ENCODE measurements at regions not wholly inside any gene's neighbourhood (a gene's known extent, or its start where the extent isn't known, plus 50 kb on each side); places are given as distances from the start of the nearest gene placed in this dataset.

DNA sequence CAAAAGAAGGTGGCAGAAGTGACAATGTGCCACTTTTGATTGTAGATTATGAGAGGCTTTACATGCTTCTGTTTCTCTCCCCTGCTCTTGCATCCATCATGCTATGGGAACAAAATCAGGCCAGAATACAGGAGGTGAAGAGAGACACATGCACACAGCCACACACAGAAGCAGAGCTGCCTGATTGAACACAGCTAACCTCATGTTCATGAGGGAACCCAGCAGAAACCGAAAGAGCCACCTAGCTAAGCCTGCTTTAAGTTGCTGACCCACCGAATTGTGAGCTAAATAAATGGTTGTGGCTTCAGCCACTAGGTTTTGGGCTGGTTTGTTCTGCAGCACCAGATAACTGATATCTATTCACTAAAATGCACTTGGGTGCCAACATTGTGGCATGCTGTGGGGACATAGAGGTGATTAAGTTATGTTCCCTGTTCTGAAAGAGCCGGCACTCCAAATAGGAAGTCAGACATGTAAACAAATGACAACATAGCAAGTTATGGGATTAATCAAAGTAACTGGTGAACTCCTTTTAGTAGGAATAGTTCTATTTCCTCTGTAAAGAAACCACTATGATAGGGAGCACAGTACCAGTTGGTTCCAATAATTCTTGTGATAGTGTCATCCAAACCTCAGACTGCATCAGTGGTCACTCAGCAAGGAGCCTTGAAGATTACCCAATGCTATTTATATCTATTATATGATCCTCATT, 93.6 kb upstream of the TNC start:
- TF ChIP-seq, protein P1, sequence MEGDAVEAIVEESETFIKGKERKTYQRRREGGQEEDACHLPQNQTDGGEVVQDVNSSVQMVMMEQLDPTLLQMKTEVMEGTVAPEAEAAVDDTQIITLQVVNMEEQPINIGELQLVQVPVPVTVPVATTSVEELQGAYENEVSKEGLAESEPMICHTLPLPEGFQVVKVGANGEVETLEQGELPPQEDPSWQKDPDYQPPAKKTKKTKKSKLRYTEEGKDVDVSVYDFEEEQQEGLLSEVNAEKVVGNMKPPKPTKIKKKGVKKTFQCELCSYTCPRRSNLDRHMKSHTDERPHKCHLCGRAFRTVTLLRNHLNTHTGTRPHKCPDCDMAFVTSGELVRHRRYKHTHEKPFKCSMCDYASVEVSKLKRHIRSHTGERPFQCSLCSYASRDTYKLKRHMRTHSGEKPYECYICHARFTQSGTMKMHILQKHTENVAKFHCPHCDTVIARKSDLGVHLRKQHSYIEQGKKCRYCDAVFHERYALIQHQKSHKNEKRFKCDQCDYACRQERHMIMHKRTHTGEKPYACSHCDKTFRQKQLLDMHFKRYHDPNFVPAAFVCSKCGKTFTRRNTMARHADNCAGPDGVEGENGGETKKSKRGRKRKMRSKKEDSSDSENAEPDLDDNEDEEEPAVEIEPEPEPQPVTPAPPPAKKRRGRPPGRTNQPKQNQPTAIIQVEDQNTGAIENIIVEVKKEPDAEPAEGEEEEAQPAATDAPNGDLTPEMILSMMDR (IDR thresholded peaks at IDR 0.05; ENCODE audit: insufficient read depth, low read length, missing control alignments), result no peak
- DNase-seq (ENCODE audit: low read depth, low spot score), result no peak
- ChIA-PET POLR2A (interaction anchor here (1.0 to 1.3 kb wide), 2 partner anchors 9 to 93 kb away, joined by 3 to 11 read pairs; partner anchors contain the start of gene TNC), CTCF (interaction anchor here (0.7 kb wide), 2 partner anchors 379 to 531 kb away, joined by 3 to 4 read pairs; no protein-coding TSS in a partner anchor)
- H3K4me3 ChIP-seq (ENCODE audit: low read depth, low read length), result no peak overlapping the region

DNA sequence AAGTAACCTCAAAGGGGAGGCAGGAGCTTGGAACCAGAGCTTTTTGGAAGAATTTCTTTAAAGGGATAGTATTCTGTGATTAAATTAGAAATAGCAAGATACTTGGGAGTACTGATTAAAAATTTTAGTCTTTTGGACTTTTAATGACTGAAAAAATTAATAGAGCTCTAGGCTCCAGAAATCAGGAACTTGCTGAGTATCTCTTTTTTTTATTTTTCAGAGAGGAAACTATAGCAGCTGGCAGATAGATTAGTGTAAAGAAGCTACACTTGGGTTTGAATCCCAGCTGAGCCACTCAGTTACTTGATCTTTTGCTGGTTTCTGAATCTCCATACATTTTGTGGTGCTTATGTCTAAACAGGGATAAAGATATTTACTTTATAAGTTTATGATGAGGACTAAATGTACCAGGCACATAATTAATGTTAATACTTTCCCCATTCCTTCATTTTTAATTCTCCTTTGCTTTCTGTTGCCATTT, 94.2 kb upstream of the TNC start:
- ChIA-PET CTCF (no interaction called here), POLR2A (interaction anchor here (1.0 to 1.3 kb wide), 2 partner anchors 9 to 94 kb away, joined by 3 to 11 read pairs; partner anchors contain the start of gene TNC)
- H3K4me3 ChIP-seq (ENCODE audit: low read depth, low read length), result no peak overlapping the region
- TF ChIP-seq, protein P1 (IDR thresholded peaks at IDR 0.05; ENCODE audit: insufficient read depth, low read length, missing control alignments), result no peak
- no peak for DNase-seq (ENCODE audit: low read depth, low spot score)

DNA sequence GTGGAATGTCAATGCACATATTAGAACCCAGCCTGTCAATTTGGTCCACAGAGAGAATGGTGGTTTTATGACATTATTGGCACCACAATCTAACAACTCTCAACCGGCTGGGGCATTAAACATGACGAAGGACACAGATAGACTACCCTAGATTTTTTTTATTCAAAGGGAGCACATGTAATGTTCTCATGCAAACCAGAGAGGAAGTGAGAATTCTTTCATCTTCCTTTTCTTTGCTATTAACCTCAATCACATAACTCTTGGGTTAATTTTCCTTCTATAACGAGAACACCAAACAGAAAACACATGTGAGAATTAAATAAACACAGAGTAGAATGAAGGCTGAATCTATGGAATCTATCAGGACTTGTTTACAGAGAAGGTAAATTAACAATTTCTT, 94.9 kb upstream of the TNC start:
- TF ChIP-seq, protein P1 (IDR thresholded peaks at IDR 0.05; ENCODE audit: insufficient read depth, low read length, missing control alignments), result no peak
- POLR2A ChIA-PET, result no interaction called here
- no peak for DNase-seq (ENCODE audit: low read depth, low spot score)
- H3K4me3 ChIP-seq (ENCODE audit: low read depth, low read length), result no peak overlapping the region
- CTCF ChIA-PET, result no interaction called here

DNA sequence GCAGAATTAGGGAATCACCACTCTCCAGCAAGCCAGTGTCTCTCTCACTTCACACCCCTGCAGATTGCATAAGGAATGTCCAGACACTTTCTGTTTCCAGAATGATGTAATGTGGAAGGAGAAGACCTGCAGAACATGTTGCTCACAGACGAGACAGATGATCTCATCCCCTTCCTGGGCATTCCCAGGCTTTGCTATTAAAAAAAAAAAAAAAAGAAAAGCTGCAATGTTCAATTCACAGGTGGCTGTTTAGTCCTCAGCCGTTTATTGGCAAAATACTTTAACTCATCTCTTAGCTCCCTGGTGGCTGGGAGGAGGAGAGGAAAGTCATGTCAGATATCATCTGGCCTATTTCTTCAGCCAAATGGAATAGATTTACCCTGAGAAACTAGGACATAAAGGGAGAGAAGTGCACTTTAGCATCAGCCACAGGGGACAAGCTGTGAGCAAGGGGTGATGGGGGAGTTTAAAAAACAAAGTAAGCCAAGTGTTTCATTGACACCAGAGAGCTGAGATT, 95.9 kb upstream of the TNC start:
- ChIA-PET CTCF (interaction anchor here (1.9 kb wide), 1 partner anchor 310 kb away, joined by 6 read pairs; no protein-coding TSS in a partner anchor), POLR2A (no interaction called here)
- peak; percentile 88 for DNase-seq (ENCODE audit: low read depth, low spot score)
- TF ChIP-seq, protein P1 (IDR thresholded peaks at IDR 0.05; ENCODE audit: insufficient read depth, low read length, missing control alignments), result no peak
- no peak overlapping the region for H3K4me3 ChIP-seq (ENCODE audit: low read depth, low read length)

DNA sequence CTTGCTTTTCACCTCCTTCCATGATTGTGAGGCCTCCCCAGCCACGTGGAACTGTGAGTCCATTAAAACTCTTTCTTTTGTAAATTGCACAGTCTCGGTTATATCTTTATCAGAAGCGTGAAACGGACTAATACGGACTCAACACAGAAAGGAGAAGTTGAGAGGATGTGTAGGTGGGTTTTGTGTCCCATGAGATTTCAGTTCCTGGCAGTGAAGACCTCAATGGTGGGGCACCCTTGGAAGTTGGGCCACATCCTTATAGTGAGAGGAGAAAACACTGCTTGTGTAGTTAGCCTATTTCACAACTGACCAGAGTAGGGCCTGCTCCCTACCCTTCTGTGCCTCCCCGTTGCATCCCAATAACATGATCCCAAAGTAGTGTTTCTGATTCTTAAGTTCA, 98.9 kb upstream of the TNC start:
- DNase-seq (ENCODE audit: low read depth, low spot score), result no peak
- no peak overlapping the region for H3K4me3 ChIP-seq (ENCODE audit: low read depth, low read length)
- POLR2A ChIA-PET, result no interaction called here
- TF ChIP-seq, protein P1 (IDR thresholded peaks at IDR 0.05; ENCODE audit: insufficient read depth, low read length, missing control alignments), result no peak
- CTCF ChIA-PET, result no interaction called here

DNA sequence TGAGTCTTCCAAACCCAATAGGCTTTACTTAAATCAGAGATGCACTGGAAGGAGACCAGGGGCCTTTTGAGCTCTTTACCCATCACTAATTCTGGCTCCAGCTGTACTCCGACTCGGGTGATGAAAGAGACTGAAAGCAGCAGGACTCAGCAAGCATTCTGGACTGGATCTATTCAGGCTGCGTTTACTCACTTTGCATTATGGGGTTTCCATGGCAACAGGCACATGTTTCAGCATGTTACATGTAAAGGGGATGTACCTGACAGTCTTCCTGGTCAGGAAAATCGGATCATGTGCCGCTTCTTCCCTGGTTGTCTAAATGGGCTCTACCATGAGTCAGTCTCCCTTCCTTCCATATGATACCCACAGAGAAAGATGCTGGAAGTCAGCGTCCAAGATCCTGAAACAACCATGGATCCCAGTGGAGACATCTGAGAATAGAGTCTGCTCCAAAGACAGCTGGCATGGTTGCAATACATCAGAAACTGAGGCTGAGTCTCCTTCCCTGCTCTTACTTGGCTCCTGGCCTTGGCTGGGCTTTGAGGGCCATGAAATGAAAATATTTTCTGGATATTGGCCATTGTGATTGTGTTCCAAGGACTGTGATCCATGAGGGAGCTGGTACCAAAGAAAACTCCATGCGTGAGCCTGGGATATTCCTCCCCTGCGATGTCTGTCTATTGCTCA, 102.5 kb upstream of the TNC start:
- no peak for DNase-seq (ENCODE audit: low read depth, low spot score)
- ChIA-PET CTCF (interaction anchor here (0.6 to 1.8 kb wide), 2 partner anchors 12 to 305 kb away, joined by 3 to 4 read pairs; no protein-coding TSS in a partner anchor), POLR2A (no interaction called here)
- TF ChIP-seq, protein P1 (IDR thresholded peaks at IDR 0.05; ENCODE audit: insufficient read depth, low read length, missing control alignments), result no peak
- H3K4me3 ChIP-seq (ENCODE audit: low read depth, low read length), result no peak overlapping the region
